Stomach (tissue), 4 donors: ENCODE measurements at regions not wholly inside any gene's neighbourhood (a gene's known extent, or its start where the extent isn't known, plus 50 kb on each side); places are given as distances from the start of the nearest gene placed in this dataset.

Experiments used
- CTCF ChIP-seq, 7 experiments: fragments of 450-650 bp in 4 of 7; fragments of 200-600 bp in 3 of 7; sonication (generic) in 3 of 7; IDR thresholded peaks; one replicate each; pipeline ENCODE4 v1.5.1; 2016 to 2019; ENCODE audit warnings: antibody characterized with exemption in 7 of 7, control low read depth in 2 of 7, mild to moderate bottlenecking in 1 of 7
- EP300 ChIP-seq: sonication (generic); formaldehyde crosslinking; IDR thresholded peaks from one replicate; pipeline ENCODE4 v1.6.1; 2017; ENCODE audit warnings: antibody characterized with exemption
- POLR2A ChIP-seq, 4 donors: fragments of 450-650 bp; IDR thresholded peaks; one replicate each; pipeline ENCODE4 v1.6.1; 2016; ENCODE audit warnings: antibody characterized with exemption in 4 of 4, control low read depth in 2 of 4, mild to moderate bottlenecking in 1 of 4, moderate library complexity in 1 of 4
- POLR2AphosphoS5 ChIP-seq, 3 donors: sonication (generic); formaldehyde crosslinking; IDR thresholded peaks; one replicate each; pipeline ENCODE4 v1.6.1; 2016; ENCODE audit warnings: antibody characterized with exemption in 3 of 3

- TF ChIP-seq POLR2A (IDR thresholded peaks at IDR 0.05) (no peak), CTCF (IDR thresholded peaks at IDR 0.05) (no peak), EP300 (no peak), POLR2AphosphoS5 (IDR thresholded peaks at IDR 0.05) (no peak)
Measured at GRCh38 chr6:164427728-164428402, 881.5 kb downstream of the C6orf118 start.
